AG04449 (cell line): ENCODE measurements at regions not wholly inside any gene's neighbourhood (a gene's known extent, or its start where the extent isn't known, plus 50 kb on each side); places are given as distances from the start of the nearest gene placed in this dataset.

ENCODE experiments used
- CTCF ChIA-PET: fragments of 350-600 bp; formaldehyde crosslinking; extraction: SDS; loops from one replicate; lab custom pipeline; 2021; ENCODE audit warnings: antibody characterized with exemption; lab: Yijun Ruan, JAX
- POLR2A ChIA-PET: fragments of 400-600, 350-600 bp; formaldehyde crosslinking; extraction: SDS; loops from one replicate; lab custom pipeline; 2020; ENCODE audit warnings: antibody characterized with exemption, inconsistent platforms; lab: Yijun Ruan, JAX
- DNase-seq: peaks from one replicate; pipeline ENCODE4 v3.0.0-alpha.2; 2010; ENCODE audit warnings: low read depth, low spot score
- H3K4me3 ChIP-seq: 2 replicates; pipeline ENCODE4 v1.5.1; 2011; ENCODE audit warnings: low read depth, mild to moderate bottlenecking, control low read depth, low read length
- CTCF ChIP-seq: IDR thresholded peaks from one replicate; pipeline ENCODE4 v1.5.1; 2011; ENCODE audit warnings: mild to moderate bottlenecking, moderate library complexity, low read length, control low read depth, inconsistent platforms; ENCODE audit not compliant: insufficient read depth; ENCODE audit errors: missing control alignments

GRCh38 chr20:12414446-12415274 lies 497.0 kb downstream of the BTBD3 start:
- ChIA-PET POLR2A (no interaction called here), CTCF (no interaction called here)
- DNase-seq = no peak
- no peak overlapping the region for H3K4me3 ChIP-seq
- no peak for TF ChIP-seq CTCF

GRCh38 chr20:12416281-12416680 lies 498.6 kb downstream of the BTBD3 start:
- H3K4me3 ChIP-seq = no peak overlapping the region
- ChIA-PET CTCF (no interaction called here), POLR2A (no interaction called here)
- TF ChIP-seq CTCF = no peak
- no peak for DNase-seq

GRCh38 chr20:12433724-12434123 lies 516.0 kb downstream of the BTBD3 start:
- no peak for TF ChIP-seq CTCF
- CTCF ChIA-PET = no interaction called here
- POLR2A ChIA-PET = no interaction called here
- no peak overlapping the region for H3K4me3 ChIP-seq
- no peak for DNase-seq

- ChIA-PET POLR2A (no interaction called here), CTCF (no interaction called here)
- no peak for TF ChIP-seq CTCF
- DNase-seq = no peak
- no peak overlapping the region for H3K4me3 ChIP-seq
Observed at GRCh38 chr20:12434672-12435071, 517.0 kb downstream of the BTBD3 start.

- no peak for TF ChIP-seq CTCF
- ChIA-PET CTCF (no interaction called here), POLR2A (no interaction called here)
- no peak for DNase-seq
- no peak overlapping the region for H3K4me3 ChIP-seq
Observed at GRCh38 chr20:12435268-12435667, 517.6 kb downstream of the BTBD3 start.

GRCh38 chr20:12453711-12454110 lies 536.0 kb downstream of the BTBD3 start:
- DNase-seq = no peak
- CTCF ChIA-PET = no interaction called here
- POLR2A ChIA-PET = no interaction called here
- no peak for TF ChIP-seq CTCF
- no peak overlapping the region for H3K4me3 ChIP-seq
